HCT116 (cell line): ENCODE measurements at regions not wholly inside any gene's neighbourhood (a gene's known extent, or its start where the extent isn't known, plus 50 kb on each side); places are given as distances from the start of the nearest gene placed in this dataset.
"Not testable (repeated sequence)": the region's sequence is repeated elsewhere in the genome, so short reads cannot be mapped to it uniquely, and the experiment has no call there.

Experiments used
- ATAC-seq: fragments of 200-7000 bp; cut with Tn5 transposase; 2 replicates; pipeline ENCODE4 v1.9.1; 2020; ENCODE audit warnings: mild to moderate bottlenecking, moderate library complexity
- BruUV-seq: library from RNA; stranded (reverse); fragments of 400-500 nt; replicated peaks from 2 replicates; lab custom pipeline; 2021; lab: Mats Ljungman, UMichigan
- CTCF ChIA-PET: fragments of 300-600 bp; sonication (Branson Sonifier 250); formaldehyde crosslinking; loops from one replicate; lab custom pipeline; 2021; ENCODE audit warnings: antibody characterized with exemption; lab: Charles Lee
- POLR2A ChIA-PET: fragments of 300-600, 350-600 bp; sonication (Branson Sonifier 250); formaldehyde crosslinking; loops from one replicate; lab custom pipeline; 2021; ENCODE audit warnings: antibody characterized with exemption; lab: Charles Lee
- RAD21 ChIA-PET, 2 experiments: fragments of 300-600 bp; sonication (Branson Sonifier 250); formaldehyde crosslinking; loops; one replicate each; lab custom pipeline; 2023; ENCODE audit warnings: low total read pairs in 2 of 2; ENCODE audit not compliant: uncharacterized antibody in 2 of 2, unreplicated experiment in 2 of 2, low non-redundant PET in 1 of 2; lab: Charles Lee
- DNase-seq: peaks from one replicate; pipeline ENCODE4 v3.0.0-alpha.2; 2010; ENCODE audit warnings: low read depth, low spot score
- H2AFZ ChIP-seq: fragments of 200-600 bp; shearing (Covaris generic), sonication (generic); 2 replicates; pipeline ENCODE4 v1.6.1; 2017; ENCODE audit warnings: low read depth, mixed run types, mixed read lengths, antibody characterized with exemption, low read length; ENCODE audit not compliant: poor library complexity, severe bottlenecking
- H3K27ac ChIP-seq: 2 replicates; pipeline ENCODE4 v1.5.1; 2012; ENCODE audit warnings: low read depth, low read length
- H3K27me3 ChIP-seq: fragments of 200-600 bp; sonication (generic); 2 replicates; pipeline ENCODE4 v1.6.1; 2016; ENCODE audit warnings: mixed run types, low read length, mixed read lengths; ENCODE audit not compliant: insufficient read depth
- H3K36me3 ChIP-seq, 2 experiments: fragments of 200-500 bp in 1 of 2; fragments of 200-600 bp in 1 of 2; sonication (Bioruptor generic) in 1 of 2; sonication (generic) in 1 of 2; 2 replicates each; pipeline versions ENCODE4 v1.5.1 to v1.6.1; 2014 to 2016; ENCODE audit warnings: low read length in 2 of 2, inconsistent platforms in 1 of 2, mixed read lengths in 1 of 2, mixed run types in 1 of 2; ENCODE audit not compliant: insufficient read depth in 2 of 2, control insufficient read depth in 1 of 2
- H3K4me1 ChIP-seq, 2 experiments: fragments of 200-600 bp in 1 of 2; sonication (generic) in 1 of 2; 2 replicates each; pipeline versions ENCODE4 v1.5.1 to v1.6.1; 2012 to 2017; ENCODE audit warnings: low read length in 2 of 2, inconsistent platforms in 1 of 2, mild to moderate bottlenecking in 1 of 2, mixed read lengths in 1 of 2, mixed run types in 1 of 2, moderate library complexity in 1 of 2; ENCODE audit not compliant: insufficient read depth in 2 of 2, control insufficient read depth in 1 of 2
- H3K4me2 ChIP-seq: fragments of 200-600 bp; sonication (generic); 2 replicates; pipeline ENCODE4 v1.6.1; 2017; ENCODE audit warnings: mixed run types, low read length, mixed read lengths
- H3K4me3 ChIP-seq, 2 experiments: fragments of 200-600 bp in 1 of 2; sonication (generic) in 1 of 2; replicated peaks in 1 of 2; 2 replicates each; pipeline ENCODE4 v1.5.1; 2011 to 2016; ENCODE audit warnings: low read length in 2 of 2, control low read depth in 1 of 2, low read depth in 1 of 2, mild to moderate bottlenecking in 1 of 2, mixed read lengths in 1 of 2, mixed run types in 1 of 2
- H3K79me2 ChIP-seq: fragments of 200-600 bp; sonication (generic); 2 replicates; pipeline ENCODE4 v1.6.1; 2017; ENCODE audit warnings: mild to moderate bottlenecking, mixed run types, low read length, moderate library complexity, mixed read lengths; ENCODE audit not compliant: insufficient read depth
- H3K9ac ChIP-seq: fragments of 200-600 bp; sonication (generic); 2 replicates; pipeline ENCODE4 v1.6.1; 2016; ENCODE audit warnings: low read length, mixed read lengths
- H3K9me2 ChIP-seq: fragments of 200-600 bp; sonication (generic), shearing (Covaris generic); 2 replicates; pipeline ENCODE4 v1.6.1; 2017; ENCODE audit warnings: mixed run types, mild to moderate bottlenecking, moderate library complexity; ENCODE audit not compliant: insufficient read depth
- H3K9me3 ChIP-seq, 2 experiments: fragments of 200-500 bp in 1 of 2; fragments of 200-600 bp in 1 of 2; sonication (Bioruptor generic) in 1 of 2; sonication (generic) in 1 of 2; 2 replicates each; pipeline ENCODE4 v1.6.1; 2014 to 2017; ENCODE audit warnings: low read length in 2 of 2, mixed read lengths in 2 of 2, inconsistent platforms in 1 of 2, low read depth in 1 of 2, mild to moderate bottlenecking in 1 of 2, mixed run types in 1 of 2, moderate library complexity in 1 of 2; ENCODE audit not compliant: control insufficient read depth in 1 of 2, insufficient read depth in 1 of 2
- H4K20me1 ChIP-seq: fragments of 200-600 bp; sonication (generic), shearing (Covaris generic); 2 replicates; pipeline ENCODE4 v1.6.1; 2017; ENCODE audit warnings: mixed run types, mild to moderate bottlenecking, moderate library complexity; ENCODE audit not compliant: insufficient read depth
- ELF1 ChIP-seq: IDR thresholded peaks from 2 replicates; pipeline ENCODE4 v1.6.1; 2012; ENCODE audit warnings: low read depth, borderline replicate concordance
- EZH2phosphoT487 ChIP-seq: fragments of 200-600 bp; IDR thresholded peaks from 2 replicates; pipeline ENCODE4 v1.6.1; 2018; ENCODE audit warnings: antibody characterized with exemption, borderline replicate concordance
- POLR2A ChIP-seq: IDR thresholded peaks from 2 replicates; pipeline ENCODE4 v1.7.0; 2011; ENCODE audit warnings: borderline replicate concordance; ENCODE audit not compliant: insufficient read depth, insufficient read length; ENCODE audit errors: extremely low read depth
- intact Hi-C: fragments of 100-400 bp; cut with micrococcal nuclease; formaldehyde crosslinking; loops from 2 replicates; pipeline ENCODE4 v1.10.0; 2022
- TF ChIP-seq, protein P1 (sequence below): IDR thresholded peaks from 2 replicates; pipeline ENCODE4 v1.6.1; 2012
- TF ChIP-seq, protein P2 (sequence below): IDR thresholded peaks from 2 replicates; pipeline ENCODE4 v1.6.1; 2012

DNA sequence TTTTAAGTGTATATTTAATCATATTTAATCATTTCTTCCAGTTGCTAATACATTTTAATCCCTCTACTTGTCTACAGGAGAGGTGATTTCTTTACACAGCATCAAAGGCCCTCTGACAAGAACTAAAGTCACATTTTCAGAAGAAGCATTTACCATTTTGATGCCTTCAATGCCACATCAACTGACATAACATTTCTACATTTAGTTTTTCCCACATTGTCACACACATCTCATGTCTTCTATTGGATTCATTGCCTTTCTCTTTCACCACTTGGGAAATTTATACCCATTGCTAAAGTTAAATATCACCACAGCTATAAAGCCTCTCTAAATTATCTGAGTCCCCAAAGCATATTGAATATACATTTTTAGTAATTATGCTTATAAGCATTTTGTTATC, 1907.5 kb upstream of the CDH9 start (continued):
- TF ChIP-seq, protein P1, sequence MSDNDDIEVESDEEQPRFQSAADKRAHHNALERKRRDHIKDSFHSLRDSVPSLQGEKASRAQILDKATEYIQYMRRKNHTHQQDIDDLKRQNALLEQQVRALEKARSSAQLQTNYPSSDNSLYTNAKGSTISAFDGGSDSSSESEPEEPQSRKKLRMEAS: no peak
- TF ChIP-seq ELF1 (no peak), EZH2phosphoT487 (no peak), POLR2A (no peak)
- TF ChIP-seq, protein P2, sequence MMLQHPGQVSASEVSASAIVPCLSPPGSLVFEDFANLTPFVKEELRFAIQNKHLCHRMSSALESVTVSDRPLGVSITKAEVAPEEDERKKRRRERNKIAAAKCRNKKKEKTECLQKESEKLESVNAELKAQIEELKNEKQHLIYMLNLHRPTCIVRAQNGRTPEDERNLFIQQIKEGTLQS: no peak
- TF ChIP-seq, all 23 proteins: peak for 0

DNA sequence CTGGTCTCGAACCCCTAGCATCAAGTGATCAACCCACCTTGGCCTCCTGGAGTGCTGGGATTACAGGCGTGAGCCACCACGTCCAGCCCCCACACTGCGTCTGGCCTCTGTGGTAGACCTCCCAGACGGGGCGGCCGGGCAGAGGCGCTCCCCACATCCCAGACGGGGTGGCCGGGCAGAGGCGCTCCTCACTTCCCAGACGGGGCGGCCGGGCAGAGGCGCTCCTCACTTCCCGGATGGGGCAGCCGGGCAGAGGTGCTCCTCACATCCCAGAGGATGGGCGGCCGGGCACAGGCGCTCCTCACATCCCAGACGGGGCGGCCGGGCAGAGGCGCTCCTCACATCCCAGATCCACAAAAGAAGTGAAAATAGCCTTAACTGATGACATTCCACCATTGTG, 1891.0 kb upstream of the CDH9 start:
- H3K36me3 ChIP-seq, CTCF ChIA-PET, H3K27me3 ChIP-seq, BruUV-seq, RAD21 ChIA-PET, POLR2A ChIA-PET, ATAC-seq, intact Hi-C loops, H3K4me3 ChIP-seq, H2AFZ ChIP-seq, H3K9ac ChIP-seq, H3K4me2 ChIP-seq, H3K4me1 ChIP-seq, H3K9me2 ChIP-seq, H3K27ac ChIP-seq, H3K79me2 ChIP-seq, DNase-seq, H4K20me1 ChIP-seq, H3K9me3 ChIP-seq: not testable (repeated sequence)

DNA sequence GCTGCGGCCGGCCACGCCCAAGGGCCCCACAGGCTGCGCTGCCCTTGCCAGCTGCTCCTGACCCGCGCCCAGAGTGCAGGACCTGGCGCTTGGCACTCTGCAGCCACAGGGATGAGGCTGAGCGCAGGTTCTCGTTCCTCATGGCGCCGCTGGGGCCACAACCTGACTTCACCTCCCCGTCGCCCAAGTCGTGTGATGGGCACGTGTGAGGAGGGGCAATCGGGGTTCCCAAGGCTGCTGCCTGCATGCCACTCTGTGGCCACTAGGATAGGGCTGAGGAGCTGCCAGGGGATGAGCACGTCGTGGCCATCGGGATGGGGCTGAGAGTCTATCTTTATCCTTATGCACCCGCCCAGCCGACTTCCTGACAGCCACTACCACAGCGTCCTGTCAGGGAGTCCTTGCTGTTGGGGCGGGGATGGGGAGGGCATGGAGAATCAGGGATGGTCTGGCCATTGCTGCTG, 1890.0 kb upstream of the CDH9 start:
- DNase-seq, H2AFZ ChIP-seq, H3K4me2 ChIP-seq, H4K20me1 ChIP-seq, H3K36me3 ChIP-seq, H3K27me3 ChIP-seq, H3K79me2 ChIP-seq, ATAC-seq, H3K27ac ChIP-seq, H3K9ac ChIP-seq, H3K4me3 ChIP-seq, RAD21 ChIA-PET, H3K4me1 ChIP-seq, POLR2A ChIA-PET, BruUV-seq, H3K9me2 ChIP-seq, intact Hi-C loops, CTCF ChIA-PET, H3K9me3 ChIP-seq: not testable (repeated sequence)
